ENCODE measurements at regions not wholly inside any gene's neighbourhood (a gene's known extent, or its start where the extent isn't known, plus 50 kb on each side); places are given as distances from the start of the nearest gene placed in this dataset.

DNA sequence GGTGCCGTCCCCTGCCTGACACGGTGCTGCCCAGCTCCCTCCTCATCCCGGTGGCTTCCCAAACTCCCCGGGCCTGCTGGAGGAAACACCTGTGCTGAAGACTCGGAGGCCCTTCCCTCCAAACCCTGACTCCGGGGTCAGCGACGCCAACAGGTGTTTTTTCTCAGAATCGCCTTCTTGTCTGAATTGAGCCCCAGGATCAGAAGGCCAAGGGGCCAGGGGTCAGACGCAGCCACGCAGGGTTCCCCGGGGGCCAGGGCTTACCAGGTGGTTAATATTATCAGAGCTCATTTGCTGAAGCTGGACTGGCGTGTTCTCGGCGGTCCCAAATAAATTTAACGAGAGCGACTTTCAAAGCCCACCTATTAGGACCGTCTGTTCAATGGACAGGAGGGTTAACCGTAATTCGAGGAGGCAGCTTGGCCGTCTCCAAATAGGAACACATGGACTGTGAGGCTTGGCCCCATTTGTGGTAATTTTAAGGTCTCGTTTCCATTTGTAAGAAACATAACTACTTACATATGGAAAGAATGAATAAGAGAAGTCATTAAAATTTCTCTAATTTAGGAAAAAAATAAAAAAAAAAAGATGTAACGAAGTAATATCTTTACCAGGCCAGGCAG lies 239.3 kb downstream of the CRLF2 start:
- in situ Hi-C loops (cut with MboI) (loop anchor here (10.0 kb wide), 1 partner anchor 62 kb away; no protein-coding TSS in a partner anchor), intact Hi-C loops (cut with micrococcal nuclease; ENCODE audit: unreplicated experiment) (no loop called here)
- H3K4me3 ChIP-seq, result no peak overlapping the region
- no peaks in the 10 kb centered on the region for H3K36me3 ChIP-seq (ENCODE audit: control insufficient read depth in 2 of 2, insufficient read depth in 2 of 2, low read length in 1 of 2)
- BruUV-seq (replicated peaks), result no TSS peak
- ChIA-PET RAD21 (ENCODE audit: unreplicated experiment) (no interaction called here), POLR2A (no interaction called here), SMC1A (ENCODE audit: uncharacterized antibody, unreplicated experiment) (no interaction called here), CTCF (no interaction called here)
- DNase-seq (ENCODE audit: low read depth, low spot score) (no peak), FAIRE-seq (no peak), ATAC-seq (no peak)
- H3K27me3 ChIP-seq (replicated peaks in 1 of 2; ENCODE audit: control insufficient read depth in 2 of 2, insufficient read depth in 2 of 2, low read length in 1 of 2), result no peaks in the 10 kb centered on the region
- TF ChIP-seq, protein P1, sequence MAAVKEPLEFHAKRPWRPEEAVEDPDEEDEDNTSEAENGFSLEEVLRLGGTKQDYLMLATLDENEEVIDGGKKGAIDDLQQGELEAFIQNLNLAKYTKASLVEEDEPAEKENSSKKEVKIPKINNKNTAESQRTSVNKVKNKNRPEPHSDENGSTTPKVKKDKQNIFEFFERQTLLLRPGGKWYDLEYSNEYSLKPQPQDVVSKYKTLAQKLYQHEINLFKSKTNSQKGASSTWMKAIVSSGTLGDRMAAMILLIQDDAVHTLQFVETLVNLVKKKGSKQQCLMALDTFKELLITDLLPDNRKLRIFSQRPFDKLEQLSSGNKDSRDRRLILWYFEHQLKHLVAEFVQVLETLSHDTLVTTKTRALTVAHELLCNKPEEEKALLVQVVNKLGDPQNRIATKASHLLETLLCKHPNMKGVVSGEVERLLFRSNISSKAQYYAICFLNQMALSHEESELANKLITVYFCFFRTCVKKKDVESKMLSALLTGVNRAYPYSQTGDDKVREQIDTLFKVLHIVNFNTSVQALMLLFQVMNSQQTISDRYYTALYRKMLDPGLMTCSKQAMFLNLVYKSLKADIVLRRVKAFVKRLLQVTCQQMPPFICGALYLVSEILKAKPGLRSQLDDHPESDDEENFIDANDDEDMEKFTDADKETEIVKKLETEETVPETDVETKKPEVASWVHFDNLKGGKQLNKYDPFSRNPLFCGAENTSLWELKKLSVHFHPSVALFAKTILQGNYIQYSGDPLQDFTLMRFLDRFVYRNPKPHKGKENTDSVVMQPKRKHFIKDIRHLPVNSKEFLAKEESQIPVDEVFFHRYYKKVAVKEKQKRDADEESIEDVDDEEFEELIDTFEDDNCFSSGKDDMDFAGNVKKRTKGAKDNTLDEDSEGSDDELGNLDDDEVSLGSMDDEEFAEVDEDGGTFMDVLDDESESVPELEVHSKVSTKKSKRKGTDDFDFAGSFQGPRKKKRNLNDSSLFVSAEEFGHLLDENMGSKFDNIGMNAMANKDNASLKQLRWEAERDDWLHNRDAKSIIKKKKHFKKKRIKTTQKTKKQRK (IDR thresholded peaks at IDR 0.05; ENCODE audit: low read depth, low read length), result no peak
- TF ChIP-seq ZNF622 (IDR thresholded peaks at IDR 0.05), result no peak
- no peak overlapping the region for H3K4me2 ChIP-seq (ENCODE audit: control insufficient read depth, insufficient read depth)
- no peaks in the 10 kb centered on the region for H4K20me1 ChIP-seq (ENCODE audit: control insufficient read depth, insufficient read depth)
- H3K79me2 ChIP-seq (ENCODE audit: control insufficient read depth, insufficient read depth, low read length), result no peaks in the 10 kb centered on the region
- H3K9ac ChIP-seq (ENCODE audit: control insufficient read depth, insufficient read depth, low read length), result no peak overlapping the region
- no peaks in the 10 kb centered on the region; the same call in 2 of the 3 replicates for H3K9me3 ChIP-seq (replicated peaks; ENCODE audit: control insufficient read depth, insufficient read depth, low read length)
- no peaks in the 10 kb centered on the region for H3K4me1 ChIP-seq (ENCODE audit: control insufficient read depth, insufficient read depth, low read length)
- 62% methylated on average over 23 of the region's 23 CpGs for WGBS (ENCODE audit: insufficient coverage, insufficient replicate concordance, low lambda C conversion rate, missing lambda C conversion rate)
- H3K27ac ChIP-seq (ENCODE audit: control insufficient read depth, insufficient read depth), result no peak overlapping the region
- H2AFZ ChIP-seq (ENCODE audit: control insufficient read depth, low read depth, low read length), result no peak overlapping the region
